K562 (cell line): ENCODE measurements at regions not wholly inside any gene's neighbourhood (a gene's known extent, or its start where the extent isn't known, plus 50 kb on each side); places are given as distances from the start of the nearest gene placed in this dataset.

Experiments used
- ATAC-seq: fragments of 200-7000 bp; cut with Tn5 transposase; 3 replicates; pipeline ENCODE4 v1.9.1; 2020; ENCODE audit warnings: moderate library complexity
- BruUV-seq: library from RNA; stranded (reverse); fragments of 400-500 nt; replicated peaks from 2 replicates; lab custom pipeline; 2021; lab: Mats Ljungman, UMichigan
- CTCF ChIA-PET: fragments of 300-600 bp; formaldehyde crosslinking; extraction: SDS; loops from one replicate; lab custom pipeline; 2021; ENCODE audit warnings: low intra/inter-chr PET ratio; lab: Yijun Ruan, JAX
- POLR2A ChIA-PET: fragments of 300-600, 350-650 bp; sonication (Branson Sonifier 250); formaldehyde crosslinking; extraction: SDS; loops from one replicate; lab custom pipeline; 2021; ENCODE audit warnings: antibody characterized with exemption, inconsistent platforms; lab: Yijun Ruan, JAX
- DNase-seq, 4 experiments: peaks; one replicate each; pipeline versions ENCODE4 v3.0.0 to v3.0.0-alpha.2; 2011 to 2018; ENCODE audit warnings: low spot score in 3 of 4, mixed read lengths in 3 of 4; ENCODE audit errors: extremely low read depth in 1 of 4
- FAIRE-seq: peaks from 2 replicates; lab custom pipeline; 2011; peaks lifted over from hg19 to GRCh38; lab: Jason Lieb, UNC
- H2AFZ ChIP-seq: 2 replicates; pipeline ENCODE4 v1.6.0; 2011; ENCODE audit warnings: low read depth, low read length, control low read depth, inconsistent platforms
- H3K27ac ChIP-seq: fragments of 200-600 bp; 3 replicates; pipeline ENCODE4 v1.8.0; 2011; ENCODE audit warnings: low read depth, mild to moderate bottlenecking, control low read depth, inconsistent platforms, low read length, moderate library complexity, mixed read lengths; ENCODE audit errors: extremely low read depth
- H3K27me3 ChIP-seq, 2 experiments: fragments of 300-600 bp in 1 of 2; 2 replicates in 1 of 2; 3 replicates in 1 of 2; pipeline versions ENCODE4 v1.6.0 to v1.8.0; 2011; ENCODE audit warnings: inconsistent platforms in 2 of 2, low read length in 2 of 2, mild to moderate bottlenecking in 1 of 2, mixed read lengths in 1 of 2, moderate library complexity in 1 of 2; ENCODE audit not compliant: control insufficient read depth in 2 of 2, insufficient read depth in 2 of 2
- H3K36me3 ChIP-seq: fragments of 300-600 bp; 3 replicates; pipeline ENCODE4 v1.8.0; 2011; ENCODE audit warnings: mild to moderate bottlenecking, low read length, inconsistent platforms; ENCODE audit not compliant: control insufficient read depth, insufficient read depth
- H3K4me1 ChIP-seq, 2 experiments: fragments of 200-600 bp in 1 of 2; replicated peaks in 1 of 2; 2 replicates in 1 of 2; 3 replicates in 1 of 2; pipeline versions ENCODE4 v1.5.1 to v1.8.0; 2011; ENCODE audit warnings: inconsistent platforms in 2 of 2, low read length in 2 of 2, mild to moderate bottlenecking in 1 of 2, mixed read lengths in 1 of 2, moderate library complexity in 1 of 2; ENCODE audit not compliant: control insufficient read depth in 2 of 2, insufficient read depth in 2 of 2
- H3K4me2 ChIP-seq: 2 replicates; pipeline ENCODE4 v1.6.1; 2011; ENCODE audit warnings: low read length, control low read depth, inconsistent platforms, mixed read lengths; ENCODE audit not compliant: insufficient read depth
- H3K4me3 ChIP-seq: fragments of 200-600 bp; sonication (generic), shearing (Covaris generic); 2 replicates; pipeline ENCODE4 v1.5.1; 2016; ENCODE audit warnings: control low read depth, inconsistent platforms
- H3K79me2 ChIP-seq: fragments of 200-600 bp; 3 replicates; pipeline ENCODE4 v1.8.0; 2011; ENCODE audit warnings: low read length, inconsistent platforms; ENCODE audit not compliant: control insufficient read depth, insufficient read depth
- H3K9ac ChIP-seq, 2 experiments: 2 replicates each; pipeline versions ENCODE4 v1.6.0 to v1.6.1; 2011; ENCODE audit warnings: low read depth in 2 of 2, low read length in 2 of 2, control low read depth in 1 of 2, inconsistent platforms in 1 of 2, mild to moderate bottlenecking in 1 of 2, mixed read lengths in 1 of 2; ENCODE audit not compliant: insufficient read depth in 1 of 2
- H3K9me1 ChIP-seq: one replicate; pipeline ENCODE4 v1.6.0; 2011; ENCODE audit warnings: inconsistent platforms, mild to moderate bottlenecking, low read length, moderate library complexity; ENCODE audit not compliant: control insufficient read depth, insufficient read depth
- H3K9me3 ChIP-seq: replicated peaks from 2 replicates; pipeline ENCODE4 v1.5.1; 2011; ENCODE audit warnings: low read depth, low read length, inconsistent platforms; ENCODE audit not compliant: control insufficient read depth, insufficient read depth
- H4K20me1 ChIP-seq: replicated peaks from 2 replicates; pipeline ENCODE4 v1.6.1; 2011; ENCODE audit warnings: low read length, inconsistent platforms, mixed read lengths; ENCODE audit not compliant: control insufficient read depth, insufficient read depth
- BCOR ChIP-seq: fragments of 450-650 bp; IDR thresholded peaks from 2 replicates; pipeline ENCODE4 v1.6.1; 2016
- KAT8 ChIP-seq: fragments of 450-650 bp; IDR thresholded peaks from 2 replicates; pipeline ENCODE4 v1.6.1; 2016; ENCODE audit warnings: low read depth, mild to moderate bottlenecking
- KLF16 ChIP-seq: IDR thresholded peaks from 2 replicates; pipeline ENCODE4 v1.6.1; 2016; ENCODE audit warnings: antibody characterized with exemption
- MAFK ChIP-seq: IDR thresholded peaks from 2 replicates; pipeline ENCODE4 v1.6.1; 2011; ENCODE audit warnings: low read length, improper control_type of control experiment
- PRPF4 ChIP-seq: fragments of 200-400 bp; formaldehyde crosslinking; IDR thresholded peaks from one replicate; pipeline ENCODE4 v1.6.1; 2017; ENCODE audit warnings: low read length, low read depth, mild to moderate bottlenecking; ENCODE audit not compliant: insufficient read depth, poor library complexity, severe bottlenecking
- SMC3 ChIP-seq: conservative IDR thresholded peaks from 2 replicates; pipeline ENCODE4 v1.6.1; 2011; ENCODE audit warnings: low read depth, low read length, improper control_type of control experiment; ENCODE audit not compliant: insufficient read depth
- SRF ChIP-seq, 2 experiments: fragments of 250-450, 450-650 bp in 1 of 2; sonication (Bioruptor Pico) in 1 of 2; sonication (generic) in 1 of 2; formaldehyde crosslinking; IDR thresholded peaks; 2 replicates each; pipeline versions ENCODE4 v1.5.0 to v1.5.1; 2020 to 2022; ENCODE audit warnings: mild to moderate bottlenecking in 1 of 2, missing genetic modification reagents in 1 of 2
- ZNF174 ChIP-seq: fragments of 250-450 bp; sonication (Bioruptor Pico); IDR thresholded peaks from 2 replicates; pipeline ENCODE4 v1.4.0; 2020; ENCODE audit warnings: mild to moderate bottlenecking
- ZNF41 ChIP-seq: fragments of 250-450 bp; sonication (Bioruptor Pico); conservative IDR thresholded peaks from 2 replicates; pipeline ENCODE4 v1.4.0; 2020; ENCODE audit warnings: mild to moderate bottlenecking
- WGBS: fragments of 100-300 bp; shearing (Covaris generic); methylation state at CpG from one replicate; pipeline ENCODE4 v1.1.6; 2016; ENCODE audit warnings: low coverage, mixed read lengths; ENCODE audit not compliant: insufficient coverage; ENCODE audit errors: missing lambda C conversion rate; 5-methylcytosine and 5-hydroxymethylcytosine counted together
- in situ Hi-C: fragments of 300-500 bp; cut with MboI; formaldehyde crosslinking; loops from 4 replicates; pipeline ENCODE4 v1.15.0; 2018; ENCODE audit warnings: inconsistent platforms, mixed read lengths
- intact Hi-C: fragments of 100-400 bp; cut with micrococcal nuclease; formaldehyde crosslinking; loops from 2 replicates; pipeline ENCODE4 v1.14.2; 2022
- TF ChIP-seq, protein P1 (sequence below): fragments of 450-650 bp; IDR thresholded peaks from 2 replicates; pipeline ENCODE4 v1.7.1; 2018; ENCODE audit warnings: mild to moderate bottlenecking, low read depth; ENCODE audit not compliant: partially characterized antibody
- TF ChIP-seq, protein P2 (sequence below): fragments of 250-450 bp; sonication (Bioruptor Pico); IDR thresholded peaks from 2 replicates; pipeline ENCODE4 v1.4.0; 2020; ENCODE audit warnings: mild to moderate bottlenecking, moderate library complexity
- TF ChIP-seq, protein P3 (sequence below): fragments of 450-650 bp; IDR thresholded peaks from 2 replicates; pipeline ENCODE4 v1.6.1; 2016

DNA sequence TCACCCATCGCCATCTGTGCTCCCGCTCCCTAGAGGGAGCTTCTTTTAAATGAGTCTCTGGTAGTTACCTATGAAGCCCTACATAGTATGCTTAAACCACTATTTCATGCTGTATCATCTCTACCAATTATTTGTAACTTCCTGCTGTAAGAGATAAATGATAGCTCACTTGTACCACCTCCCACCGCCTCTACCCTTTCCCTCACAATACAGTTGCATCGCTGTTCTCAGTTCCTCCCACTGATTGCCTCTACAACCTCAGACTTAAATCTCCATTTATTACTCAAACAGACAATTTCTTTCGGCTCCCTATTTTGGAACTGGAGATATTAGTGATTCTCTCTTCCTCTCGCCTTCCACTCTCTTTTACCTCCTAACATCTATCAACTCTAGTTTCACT is 222.9 kb upstream of the ZC3H12C start:
- no TSS peak for BruUV-seq
- no peak for DNase-seq
- Histone ChIP-seq H3K9me1 (no peaks in the 10 kb centered on the region), H3K27me3 (no peaks in the 10 kb centered on the region), H3K9ac (no peak overlapping the region), H3K9me3 (no peaks in the 10 kb centered on the region), H3K79me2 (no peaks in the 10 kb centered on the region), H3K4me1 (no peaks in the 10 kb centered on the region), H3K4me2 (no peak overlapping the region), H2AFZ (no peak overlapping the region; the same call in 1 of the 2 replicates), H3K27ac (no peak overlapping the region), H3K4me3 (no peak overlapping the region), H3K36me3 (no peaks in the 10 kb centered on the region), H4K20me1 (no peaks in the 10 kb centered on the region)
- no peak for ATAC-seq
- POLR2A ChIA-PET: no interaction called here
- intact Hi-C loops: loop anchor here (5.0 kb wide), 1 partner anchor 37 kb away; no protein-coding TSS in a partner anchor
- CTCF ChIA-PET: no interaction called here
- TF ChIP-seq SRF (CRISPR knock-in tag; IDR thresholded peaks at IDR 0.05): no peak
- TF ChIP-seq ZNF174: no peak
- 35% methylated on average over 6 of the region's 6 CpGs for WGBS
- no peak for FAIRE-seq
- in situ Hi-C loops: no loop called here

DNA sequence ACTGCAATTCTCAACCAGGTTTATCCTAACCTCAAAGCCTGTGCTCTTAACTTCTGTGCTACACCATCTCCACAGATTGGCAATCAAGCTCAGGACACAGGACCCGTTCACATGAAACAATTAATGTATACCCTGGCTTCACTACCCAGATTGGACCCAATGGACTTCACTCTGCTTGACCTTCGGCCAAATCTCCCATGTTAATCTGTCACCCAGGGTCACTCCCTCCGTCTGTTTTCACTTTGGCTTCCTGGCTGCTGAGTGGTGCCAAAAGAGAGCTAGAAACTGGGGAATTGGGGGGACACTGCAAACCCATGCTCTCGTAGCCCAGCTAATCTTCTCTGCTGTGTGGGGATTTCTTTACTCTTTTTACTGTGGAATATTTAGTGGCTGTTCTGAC is 216.1 kb upstream of the ZC3H12C start:
- intact Hi-C loops: no loop called here
- no peaks in the 10 kb centered on the region for H3K79me2 ChIP-seq
- H3K4me1 ChIP-seq: no peaks in the 10 kb centered on the region
- no peaks in the 10 kb centered on the region for H3K36me3 ChIP-seq
- peak; percentile 67 for ATAC-seq
- H3K9me1 ChIP-seq: no peaks in the 10 kb centered on the region
- POLR2A ChIA-PET: no interaction called here
- BruUV-seq: no TSS peak
- WGBS: 12% methylated on average over 4 of the region's 4 CpGs
- H3K4me3 ChIP-seq: no peak overlapping the region
- DNase-seq: no peak
- no peaks in the 10 kb centered on the region for H4K20me1 ChIP-seq
- no peak for FAIRE-seq
- no peak overlapping the region for H3K27ac ChIP-seq
- peak overlapping the region; percentile 54; the same call in 1 of the 2 replicates for H2AFZ ChIP-seq
- CTCF ChIA-PET: no interaction called here
- no peaks in the 10 kb centered on the region for H3K9me3 ChIP-seq
- in situ Hi-C loops: no loop called here
- H3K9ac ChIP-seq: no peak overlapping the region
- no peak overlapping the region for H3K4me2 ChIP-seq
- H3K27me3 ChIP-seq: no peaks in the 10 kb centered on the region
- TF ChIP-seq, protein P1, sequence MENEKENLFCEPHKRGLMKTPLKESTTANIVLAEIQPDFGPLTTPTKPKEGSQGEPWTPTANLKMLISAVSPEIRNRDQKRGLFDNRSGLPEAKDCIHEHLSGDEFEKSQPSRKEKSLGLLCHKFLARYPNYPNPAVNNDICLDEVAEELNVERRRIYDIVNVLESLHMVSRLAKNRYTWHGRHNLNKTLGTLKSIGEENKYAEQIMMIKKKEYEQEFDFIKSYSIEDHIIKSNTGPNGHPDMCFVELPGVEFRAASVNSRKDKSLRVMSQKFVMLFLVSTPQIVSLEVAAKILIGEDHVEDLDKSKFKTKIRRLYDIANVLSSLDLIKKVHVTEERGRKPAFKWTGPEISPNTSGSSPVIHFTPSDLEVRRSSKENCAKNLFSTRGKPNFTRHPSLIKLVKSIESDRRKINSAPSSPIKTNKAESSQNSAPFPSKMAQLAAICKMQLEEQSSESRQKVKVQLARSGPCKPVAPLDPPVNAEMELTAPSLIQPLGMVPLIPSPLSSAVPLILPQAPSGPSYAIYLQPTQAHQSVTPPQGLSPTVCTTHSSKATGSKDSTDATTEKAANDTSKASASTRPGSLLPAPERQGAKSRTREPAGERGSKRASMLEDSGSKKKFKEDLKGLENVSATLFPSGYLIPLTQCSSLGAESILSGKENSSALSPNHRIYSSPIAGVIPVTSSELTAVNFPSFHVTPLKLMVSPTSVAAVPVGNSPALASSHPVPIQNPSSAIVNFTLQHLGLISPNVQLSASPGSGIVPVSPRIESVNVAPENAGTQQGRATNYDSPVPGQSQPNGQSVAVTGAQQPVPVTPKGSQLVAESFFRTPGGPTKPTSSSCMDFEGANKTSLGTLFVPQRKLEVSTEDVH: no peak
- TF ChIP-seq SMC3 (no peak), KAT8 (no peak), ZNF41 (CRISPR knock-in tag) (no peak), KLF16 (no peak), PRPF4 (no peak), BCOR (no peak), MAFK (no peak)
- TF ChIP-seq, protein P2, sequence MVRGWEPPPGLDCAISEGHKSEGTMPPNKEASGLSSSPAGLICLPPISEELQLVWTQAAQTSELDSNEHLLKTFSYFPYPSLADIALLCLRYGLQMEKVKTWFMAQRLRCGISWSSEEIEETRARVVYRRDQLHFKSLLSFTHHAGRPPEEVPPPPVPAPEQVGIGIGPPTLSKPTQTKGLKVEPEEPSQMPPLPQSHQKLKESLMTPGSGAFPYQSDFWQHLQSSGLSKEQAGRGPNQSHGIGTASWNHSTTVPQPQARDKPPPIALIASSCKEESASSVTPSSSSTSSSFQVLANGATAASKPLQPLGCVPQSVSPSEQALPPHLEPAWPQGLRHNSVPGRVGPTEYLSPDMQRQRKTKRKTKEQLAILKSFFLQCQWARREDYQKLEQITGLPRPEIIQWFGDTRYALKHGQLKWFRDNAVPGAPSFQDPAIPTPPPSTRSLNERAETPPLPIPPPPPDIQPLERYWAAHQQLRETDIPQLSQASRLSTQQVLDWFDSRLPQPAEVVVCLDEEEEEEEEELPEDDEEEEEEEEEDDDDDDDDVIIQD (CRISPR knock-in tag): no peak
- TF ChIP-seq, protein P3, sequence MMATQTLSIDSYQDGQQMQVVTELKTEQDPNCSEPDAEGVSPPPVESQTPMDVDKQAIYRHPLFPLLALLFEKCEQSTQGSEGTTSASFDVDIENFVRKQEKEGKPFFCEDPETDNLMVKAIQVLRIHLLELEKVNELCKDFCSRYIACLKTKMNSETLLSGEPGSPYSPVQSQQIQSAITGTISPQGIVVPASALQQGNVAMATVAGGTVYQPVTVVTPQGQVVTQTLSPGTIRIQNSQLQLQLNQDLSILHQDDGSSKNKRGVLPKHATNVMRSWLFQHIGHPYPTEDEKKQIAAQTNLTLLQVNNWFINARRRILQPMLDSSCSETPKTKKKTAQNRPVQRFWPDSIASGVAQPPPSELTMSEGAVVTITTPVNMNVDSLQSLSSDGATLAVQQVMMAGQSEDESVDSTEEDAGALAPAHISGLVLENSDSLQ: no peak
